DMS153 treated with DMSO at 0.1 percent for 48 hours (cell line): ENCODE measurements at regions not wholly inside any gene's neighbourhood (a gene's known extent, or its start where the extent isn't known, plus 50 kb on each side); places are given as distances from the start of the nearest gene placed in this dataset.
A peak's percentile ranks its signal among the peaks of the same experiment; 100 is the strongest.

ENCODE experiments used
- DNase-seq: peaks from one replicate; lab custom pipeline; 2025; ENCODE audit not compliant: unreplicated experiment; lab: John Stamatoyannopoulos, UW

GRCh38 chr15:67892559-67893377 is 52.9 kb upstream of the RNU6-1 start:
- no peak for DNase-seq

DNA sequence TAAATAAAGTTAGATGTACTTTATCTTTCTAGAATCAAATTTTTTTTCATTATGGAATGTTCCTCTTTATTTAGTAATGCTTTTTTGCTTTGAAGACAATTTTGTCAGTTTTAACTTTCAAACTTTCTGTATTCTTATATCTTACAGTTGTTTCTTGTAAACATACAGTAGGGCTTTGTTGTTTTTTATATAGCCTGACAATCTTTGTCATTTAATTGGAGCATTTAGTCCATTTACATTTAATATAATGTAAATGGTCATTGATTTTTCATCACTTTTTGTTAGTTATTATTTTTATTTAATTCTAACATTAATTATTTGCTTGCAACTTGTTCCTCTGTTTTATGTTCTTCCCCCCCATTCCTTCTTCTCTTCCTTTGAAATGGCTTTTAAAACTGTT is 55.4 kb upstream of the RNU6-1 start:
- DNase-seq: no peak

DNA sequence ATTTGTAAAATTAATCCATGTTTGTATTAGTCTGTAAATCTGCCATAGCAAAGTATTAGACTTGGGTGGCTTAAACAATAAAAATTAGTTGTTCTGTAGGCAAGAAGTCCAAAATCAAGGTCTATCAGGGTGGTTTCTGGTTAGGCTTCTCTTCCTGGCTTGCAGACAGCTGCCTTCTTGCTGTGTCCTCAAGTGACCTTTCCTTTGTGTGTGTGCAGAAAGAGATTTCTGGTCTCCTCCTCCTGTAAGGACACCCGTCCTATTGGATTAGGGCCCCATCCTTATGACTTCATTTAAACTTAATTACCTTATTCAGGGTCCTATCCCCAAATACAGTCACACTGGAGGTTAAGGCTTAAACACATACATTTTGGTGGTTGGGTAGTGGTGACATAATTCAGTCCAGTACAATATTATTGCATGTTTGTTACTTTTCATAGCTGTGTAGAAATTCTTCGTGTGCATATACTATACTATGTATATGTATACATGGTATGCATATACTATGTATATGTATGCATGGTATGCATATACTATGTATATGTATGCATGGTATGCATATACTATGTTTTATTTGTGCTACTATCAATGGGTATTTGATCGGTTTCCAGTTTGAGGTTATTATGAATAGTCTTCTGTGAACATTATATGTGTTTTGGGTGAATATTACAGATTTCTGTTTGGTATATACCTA is 57.9 kb upstream of the RNU6-1 start:
- no peak for DNase-seq

- DNase-seq: no peak
Observed at GRCh38 chr15:67899596-67900283, 59.9 kb upstream of the RNU6-1 start.

- no peak for DNase-seq
Observed at GRCh38 chr15:67900621-67901147, 60.8 kb upstream of the RNU6-1 start.

- no peak for DNase-seq
Observed at GRCh38 chr15:67901922-67902321, 62.1 kb upstream of the RNU6-1 start.

DNA sequence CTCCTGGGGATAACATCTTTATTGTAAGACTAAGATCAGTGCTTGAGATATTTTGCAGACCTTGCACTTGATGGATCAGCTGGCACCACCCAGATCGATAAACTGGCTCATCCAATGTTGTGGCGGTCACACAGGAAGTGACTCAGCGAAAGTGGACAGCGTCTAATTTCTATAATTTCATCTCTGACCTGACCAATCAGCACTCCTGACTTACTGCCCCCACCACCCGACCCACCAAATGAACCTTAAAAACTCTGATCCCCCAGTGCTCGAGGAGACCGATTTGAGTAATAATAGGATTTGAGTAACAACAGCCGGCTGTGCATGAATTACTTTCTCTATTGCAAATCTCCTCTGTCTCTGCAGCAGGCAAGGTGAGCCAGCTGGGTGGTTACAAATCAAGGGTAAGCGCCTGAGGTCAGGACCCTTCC is 62.7 kb upstream of the RNU6-1 start:
- no peak for DNase-seq

GRCh38 chr15:67903708-67904107 is 63.9 kb upstream of the RNU6-1 start:
- DNase-seq: no peak

GRCh38 chr15:67905628-67906027 is 65.8 kb upstream of the RNU6-1 start:
- no peak for DNase-seq

GRCh38 chr15:67906382-67906781 is 66.5 kb upstream of the RNU6-1 start:
- no peak for DNase-seq

- no peak for DNase-seq
Observed at GRCh38 chr15:67907184-67907723, 67.4 kb upstream of the RNU6-1 start.

DNA sequence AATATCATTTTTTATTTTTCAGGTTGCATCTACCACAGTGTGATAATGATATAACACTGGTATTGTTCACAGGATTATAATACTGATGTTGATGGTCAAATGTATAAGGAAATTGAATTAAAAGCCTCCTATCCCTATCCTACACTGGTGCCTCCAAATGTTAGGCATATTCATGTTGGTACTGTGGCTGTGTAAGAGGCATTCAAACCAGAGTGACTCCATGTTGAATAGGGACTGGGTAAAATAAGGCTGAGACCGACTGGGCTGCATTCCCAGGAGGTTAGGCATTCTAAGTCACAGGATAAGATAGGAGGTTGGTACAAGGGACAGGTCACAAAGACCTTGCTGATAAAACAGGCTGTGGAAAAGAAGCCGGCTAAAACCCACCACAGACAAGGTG is 68.9 kb upstream of the RNU6-1 start:
- no peak for DNase-seq

GRCh38 chr15:67911727-67912126 is 71.9 kb upstream of the RNU6-1 start:
- DNase-seq: no peak

GRCh38 chr15:67914028-67914427 is 74.2 kb upstream of the RNU6-1 start:
- no peak for DNase-seq

DNA sequence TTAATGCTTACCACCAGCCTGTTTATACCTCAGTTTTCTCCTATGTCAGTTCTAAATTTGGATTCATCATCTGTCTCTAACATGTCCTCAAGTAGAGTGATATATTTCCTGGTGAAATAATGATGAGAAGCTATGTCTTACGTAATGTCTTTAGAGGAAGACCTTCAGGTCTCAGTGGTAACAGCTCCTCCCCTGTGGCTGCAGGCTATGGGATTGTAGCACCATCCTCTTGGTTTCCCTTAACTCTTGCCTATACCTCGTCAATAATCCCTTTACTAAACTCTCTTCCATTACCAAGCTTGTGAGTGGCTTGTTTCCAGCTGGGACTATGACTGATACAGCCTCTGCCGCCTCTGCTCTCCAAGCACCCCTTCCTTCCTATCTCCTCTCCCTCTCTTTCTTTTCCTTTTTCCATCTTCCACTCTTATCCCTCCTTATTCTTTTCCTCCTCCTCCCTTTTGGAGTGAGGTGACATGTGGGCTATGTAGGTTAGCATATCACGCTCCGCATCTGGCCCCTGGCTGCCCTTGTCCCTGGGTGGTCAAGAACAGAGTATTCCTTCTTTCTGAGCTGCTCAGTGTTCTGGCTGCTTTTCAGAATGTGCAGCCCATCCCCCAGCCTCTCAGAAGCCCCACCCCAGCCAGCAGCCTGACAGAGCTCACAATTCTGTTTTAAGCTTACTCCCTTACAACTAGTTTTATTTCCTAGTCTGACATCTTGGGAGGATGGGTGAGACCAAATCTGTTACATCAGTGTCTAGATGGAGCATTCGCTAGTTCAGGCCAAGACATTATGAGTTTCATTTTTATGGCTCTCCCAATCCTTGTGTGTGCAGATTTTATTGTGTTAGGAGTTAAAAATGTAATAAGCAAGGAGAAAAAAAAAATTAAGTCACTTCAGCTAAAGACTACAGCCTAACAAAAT is 75.0 kb upstream of the RNU6-1 start:
- peak; percentile 54 for DNase-seq

GRCh38 chr15:67915461-67916374 is 75.9 kb upstream of the RNU6-1 start:
- peak; percentile 65 for DNase-seq

DNA sequence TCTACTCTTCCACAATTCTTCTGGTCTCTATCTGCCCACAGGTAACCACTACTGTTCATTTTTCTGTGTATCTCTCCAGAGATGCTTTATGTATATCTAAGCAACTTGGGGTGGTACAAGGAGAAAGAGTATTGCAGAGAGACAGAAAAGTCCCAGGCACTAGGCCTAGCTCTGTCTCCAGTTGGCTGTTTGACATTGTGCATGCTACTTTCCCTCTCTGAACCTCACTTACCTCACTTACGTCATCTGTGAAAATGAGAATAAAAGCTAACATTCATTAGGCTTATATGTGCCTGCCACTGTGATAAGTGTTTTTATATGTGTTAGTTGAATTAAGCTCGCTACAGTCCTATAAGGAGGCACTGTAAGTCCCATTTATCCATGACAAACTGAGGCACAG is 76.7 kb upstream of the RNU6-1 start:
- no peak for DNase-seq

DNA sequence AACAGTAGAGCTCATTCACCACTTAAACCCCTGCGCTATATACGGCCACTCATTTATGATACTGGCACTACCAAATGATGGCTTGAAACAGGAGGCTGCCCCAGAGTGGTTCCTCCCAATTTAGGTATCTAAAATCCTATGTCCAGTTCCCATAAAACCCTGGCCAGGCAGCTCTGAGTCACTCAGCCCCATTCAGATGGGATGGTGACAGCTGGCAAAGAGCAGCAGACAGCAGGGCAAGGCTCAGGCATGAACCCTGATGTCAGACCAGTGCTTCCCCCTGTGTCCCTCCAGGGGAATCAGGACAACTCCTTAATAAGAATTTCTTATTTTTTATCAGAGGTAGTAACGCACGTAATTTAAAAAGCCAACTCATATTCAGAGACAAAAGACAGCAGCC is 77.2 kb upstream of the RNU6-1 start:
- DNase-seq: no peak

DNA sequence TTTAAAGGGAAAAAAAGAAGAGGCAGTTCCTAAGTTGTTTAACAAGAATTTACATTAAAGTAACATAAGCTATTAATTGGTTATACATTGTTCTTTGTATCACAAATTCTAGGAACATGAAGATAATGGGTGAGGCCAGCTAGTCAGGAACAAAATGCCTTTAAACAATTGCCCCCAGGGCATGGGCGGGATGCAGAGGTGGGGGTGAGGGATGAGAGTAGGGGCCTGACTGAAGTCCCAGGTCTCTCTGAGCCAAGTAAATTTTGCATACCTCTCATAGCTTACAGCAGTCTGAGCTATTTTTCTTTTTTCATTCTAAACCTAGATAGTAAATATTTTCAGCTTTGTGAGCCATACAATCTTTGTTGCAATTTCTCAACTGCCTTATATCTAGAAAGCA is 77.8 kb upstream of the RNU6-1 start:
- DNase-seq: no peak
